Motor neuron (in vitro differentiated cells): ENCODE measurements at regions not wholly inside any gene's neighbourhood (a gene's known extent, or its start where the extent isn't known, plus 50 kb on each side); places are given as distances from the start of the nearest gene placed in this dataset.
"Not testable (repeated sequence)": the region's sequence is repeated elsewhere in the genome, so short reads cannot be mapped to it uniquely, and the experiment has no call there.

Source experiments
- ATAC-seq, 8 experiments: fragments of 200-7000 bp; cut with Tn5 transposase; replicated peaks in 6 of 8; 2 replicates each; pipeline ENCODE4 v1.8.0; 2021; ENCODE audit warnings: mild to moderate bottlenecking in 8 of 8, moderate library complexity in 8 of 8
- H3K27ac ChIP-seq, 2 donors: fragments of 250-450 bp; sonication (Bioruptor Pico); 2 replicates each; pipeline ENCODE4 v1.9.0; 2021; ENCODE audit warnings: antibody characterized with exemption in 2 of 2, mild to moderate bottlenecking in 2 of 2, moderate library complexity in 1 of 2
- H3K4me1 ChIP-seq, 2 donors: fragments of 250-450 bp; sonication (Bioruptor Pico); replicated peaks in 1 of 2; 2 replicates each; pipeline ENCODE4 v1.6.1; 2021; ENCODE audit warnings: antibody characterized with exemption in 2 of 2, mild to moderate bottlenecking in 2 of 2, moderate library complexity in 1 of 2
- H3K4me3 ChIP-seq, 5 donors: fragments of 250-450 bp; sonication (Bioruptor Pico); 2 replicates each; pipeline ENCODE4 v1.9.0; 2021; ENCODE audit warnings: antibody characterized with exemption in 5 of 5, mild to moderate bottlenecking in 5 of 5, moderate library complexity in 4 of 5
- WGBS, 10 experiments: fragments of 450-650 bp; shearing (Covaris generic); methylation state at CpG; one replicate each; pipeline ENCODE4 v1.0.0; 2022; 5-methylcytosine and 5-hydroxymethylcytosine counted together
- in situ Hi-C, 9 experiments: fragments of 400-800 bp; cut with MboI; loops; one replicate each; pipeline ENCODE4 v1.15.0; 2021; ENCODE audit warnings: low sequenced_read_pairs in 9 of 9, low pct_unique_long_range_greater_than_20kb in 2 of 9; ENCODE audit not compliant: unreplicated experiment in 9 of 9

- in situ Hi-C loops: no loop called here
- H3K4me3 ChIP-seq: no peak overlapping the region
- WGBS, 10 experiments: 36 to 89% (median 63%) methylated on average over 2 to 6 of the region's 6 CpGs; no CpG with 5 or more reads in 2 of the 10 experiments
- no peak overlapping the region for H3K27ac ChIP-seq
- H3K4me1 ChIP-seq: no peaks in the 10 kb centered on the region
- ATAC-seq: no peak
These were observed 71.5 kb upstream of the IGLL5 start for GRCh38 chr22:22816171-22816514.

GRCh38 chr22:22816766-22817410, 70.7 kb upstream of the IGLL5 start:
- H3K27ac ChIP-seq: peak overlapping the region; percentile 41 to 67
- no peak for ATAC-seq
- H3K4me1 ChIP-seq: no peaks in the 10 kb centered on the region
- WGBS, 10 experiments: 25 to 67% (median 32%) methylated on average over 2 to 3 of the region's 8 CpGs; no CpG with 5 or more reads in 6 of the 10 experiments
- in situ Hi-C loops: no loop called here
- H3K4me3 ChIP-seq: no peak overlapping the region

- Histone ChIP-seq H3K4me1 (no peaks in the 10 kb centered on the region), H3K4me3 (no peak overlapping the region), H3K27ac (peak overlapping the region in 1 of 2 donors; percentile 67)
- no peak for ATAC-seq
- in situ Hi-C loops: no loop called here
- 0 to 23% (median 7%) methylated on average over 1 to 5 of the region's 5 CpGs; no CpG with 5 or more reads in 1 of the 10 experiments for WGBS, 10 experiments
These were observed 70.0 kb upstream of the IGLL5 start for GRCh38 chr22:22817468-22818201.

- no peak overlapping the region for H3K27ac ChIP-seq
- ATAC-seq: no peak
- WGBS, 10 experiments: 52 to 100% (median 74%) methylated on average over 1 to 3 of the region's 3 CpGs; no CpG with 5 or more reads in 5 of the 10 experiments
- H3K4me3 ChIP-seq: no peak overlapping the region
- no peaks in the 10 kb centered on the region for H3K4me1 ChIP-seq
- in situ Hi-C loops: no loop called here
These were observed 69.4 kb upstream of the IGLL5 start for GRCh38 chr22:22818202-22818538.

- 0 to 78% (median 39%) methylated on average over 1 to 7 of the region's 12 CpGs; no CpG with 5 or more reads in 4 of the 10 experiments for whole genome bisulfite sequencing, 10 experiments
- in situ Hi-C loops: no loop called here
- Histone ChIP-seq H3K4me3 (no peak overlapping the region), H3K27ac (peak overlapping the region; percentile 21 to 36), H3K4me1 (no peaks in the 10 kb centered on the region)
- ATAC-seq: peak in 1 of 8 experiments; percentile 22
These were observed 68.5 kb upstream of the IGLL5 start for GRCh38 chr22:22818861-22819855.

- Histone ChIP-seq H3K4me1 (no peaks in the 10 kb centered on the region), H3K27ac (peak overlapping the region; percentile 26 to 41), H3K4me3 (no peak overlapping the region)
- WGBS, 10 experiments: 0 to 67% (median 29%) methylated on average over 1 to 2 of the region's 3 CpGs; no CpG with 5 or more reads in 5 of the 10 experiments
- in situ Hi-C loops: no loop called here
- ATAC-seq: no peak
These were observed 67.5 kb upstream of the IGLL5 start for GRCh38 chr22:22820076-22820475.

GRCh38 chr22:22820626-22821025, 67.0 kb upstream of the IGLL5 start:
- no peaks in the 10 kb centered on the region for H3K4me1 ChIP-seq
- no peak for ATAC-seq
- no peak overlapping the region for H3K4me3 ChIP-seq
- WGBS, 10 experiments: 0 to 70% (median 40%) methylated on average over 1 to 2 of the region's 2 CpGs; no CpG with 5 or more reads in 7 of the 10 experiments
- in situ Hi-C loops: no loop called here
- peak overlapping the region; percentile 26 to 41 for H3K27ac ChIP-seq

- in situ Hi-C loops: no loop called here
- no peak for ATAC-seq
- Histone ChIP-seq H3K4me1 (no peaks in the 10 kb centered on the region), H3K4me3 (no peak overlapping the region), H3K27ac (peak overlapping the region in 1 of 2 donors; percentile 36)
- WGBS, 10 experiments: 0 to 83% (median 50%) methylated on average over 1 to 2 of the region's 2 CpGs; no CpG with 5 or more reads in 4 of the 10 experiments
These were observed 66.3 kb upstream of the IGLL5 start for GRCh38 chr22:22821340-22821739.

GRCh38 chr22:22822106-22822505, 65.5 kb upstream of the IGLL5 start:
- H3K4me1 ChIP-seq: no peaks in the 10 kb centered on the region

GRCh38 chr22:22822553-22822952, 65.1 kb upstream of the IGLL5 start:
- in situ Hi-C loops, H3K27ac ChIP-seq, H3K4me1 ChIP-seq, H3K4me3 ChIP-seq: not testable (repeated sequence)
- 0 to 67% (median 50%) methylated on average over 1 of the region's 5 CpGs; no CpG with 5 or more reads in 6 of the 10 experiments for WGBS, 10 experiments
- ATAC-seq: peak in 3 of 8 experiments; percentile 55 to 81 (median 76)

More at GRCh38 chr22:22822106-22822505, 65.5 kb upstream of the IGLL5 start:
- ATAC-seq: no peak
- H3K27ac ChIP-seq: no peak overlapping the region
- in situ Hi-C loops: no loop called here
- no peak overlapping the region for H3K4me3 ChIP-seq
- WGBS, 10 experiments: 0 to 100% (median 64%) methylated on average over 1 to 2 of the region's 6 CpGs; no CpG with 5 or more reads in 7 of the 10 experiments

GRCh38 chr22:22823131-22823810, 64.3 kb upstream of the IGLL5 start:
- no peak overlapping the region for H3K4me3 ChIP-seq
- WGBS, 10 experiments: 20 to 80% (median 58%) methylated on average over 1 to 8 of the region's 10 CpGs; no CpG with 5 or more reads in 3 of the 10 experiments
- no peak for ATAC-seq
- H3K4me1 ChIP-seq: no peaks in the 10 kb centered on the region
- peak overlapping the region in 1 of 2 donors; percentile 63 for H3K27ac ChIP-seq
- in situ Hi-C loops: no loop called here
